GM19043 (cell line): ENCODE measurements at regions not wholly inside any gene's neighbourhood (a gene's known extent, or its start where the extent isn't known, plus 50 kb on each side); places are given as distances from the start of the nearest gene placed in this dataset.

Experiments
- ATAC-seq: cut with Tn5 transposase; IDR thresholded peaks from one replicate; pipeline ENCODE4 v1.9.1; 2021; ENCODE audit warnings: low read depth; ENCODE audit not compliant: unreplicated experiment

GRCh38 chr3:70849911-70850699, 537.7 kb upstream of the MDFIC2 start:
- ATAC-seq, result no peak

GRCh38 chr3:70840106-70840870, 527.9 kb upstream of the MDFIC2 start:
- ATAC-seq, result no peak

GRCh38 chr3:70833239-70833960, 521.0 kb upstream of the MDFIC2 start:
- ATAC-seq, result no peak

- ATAC-seq, result no peak
Observed at GRCh38 chr3:70832834-70833205, 520.4 kb upstream of the MDFIC2 start.

GRCh38 chr3:70832089-70832833, 519.8 kb upstream of the MDFIC2 start:
- no peak for ATAC-seq

GRCh38 chr3:70829092-70829491, 516.7 kb upstream of the MDFIC2 start:
- no peak for ATAC-seq

- no peak for ATAC-seq
Observed at GRCh38 chr3:70824773-70825172, 512.3 kb upstream of the MDFIC2 start.

- no peak for ATAC-seq
Observed at GRCh38 chr3:70824078-70824477, 511.6 kb upstream of the MDFIC2 start.

GRCh38 chr3:70823622-70824021, 511.2 kb upstream of the MDFIC2 start:
- ATAC-seq, result no peak

GRCh38 chr3:70822669-70823068, 510.2 kb upstream of the MDFIC2 start:
- ATAC-seq, result no peak

- no peak for ATAC-seq
Observed at GRCh38 chr3:70821602-70822001, 509.2 kb upstream of the MDFIC2 start.

GRCh38 chr3:70820397-70820796, 508.0 kb upstream of the MDFIC2 start:
- ATAC-seq, result no peak

- no peak for ATAC-seq
Observed at GRCh38 chr3:70818145-70818544, 505.7 kb upstream of the MDFIC2 start.

- ATAC-seq, result no peak
Observed at GRCh38 chr3:70816346-70816745, 503.9 kb upstream of the MDFIC2 start.

GRCh38 chr3:70815817-70816216, 503.4 kb upstream of the MDFIC2 start:
- no peak for ATAC-seq

GRCh38 chr3:70813311-70813710, 500.9 kb upstream of the MDFIC2 start:
- ATAC-seq, result no peak

- ATAC-seq, result no peak
Observed at GRCh38 chr3:70811880-70812279, 499.4 kb upstream of the MDFIC2 start.

- no peak for ATAC-seq
Observed at GRCh38 chr3:70808881-70809280, 496.4 kb upstream of the MDFIC2 start.

- ATAC-seq, result no peak
Observed at GRCh38 chr3:70806556-70806955, 494.1 kb upstream of the MDFIC2 start.

- no peak for ATAC-seq
Observed at GRCh38 chr3:70806021-70806420, 493.6 kb upstream of the MDFIC2 start.
